HG03103 (cell line): ENCODE measurements at regions not wholly inside any gene's neighbourhood (a gene's known extent, or its start where the extent isn't known, plus 50 kb on each side); places are given as distances from the start of the nearest gene placed in this dataset.

ENCODE experiments used
- ATAC-seq: cut with Tn5 transposase; IDR thresholded peaks from one replicate; pipeline ENCODE4 v1.9.1; 2021; ENCODE audit warnings: low read depth; ENCODE audit not compliant: unreplicated experiment

- no peak for ATAC-seq
These were observed 402.3 kb downstream of the RAB28 start for GRCh38 chr4:13081830-13082229.

GRCh38 chr4:13067077-13067476, 417.1 kb downstream of the RAB28 start:
- no peak for ATAC-seq

GRCh38 chr4:13059019-13059418, 425.1 kb downstream of the RAB28 start:
- ATAC-seq: no peak

- no peak for ATAC-seq
These were observed 427.4 kb downstream of the RAB28 start for GRCh38 chr4:13056630-13057189.

GRCh38 chr4:13054420-13054970, 429.6 kb downstream of the RAB28 start:
- ATAC-seq: no peak

GRCh38 chr4:13047591-13047990, 436.5 kb downstream of the RAB28 start:
- ATAC-seq: no peak

GRCh38 chr4:13036841-13037240, 447.3 kb downstream of the RAB28 start:
- ATAC-seq: no peak

- no peak for ATAC-seq
These were observed 451.2 kb downstream of the RAB28 start for GRCh38 chr4:13032936-13033335.

GRCh38 chr4:13024147-13025105, 459.7 kb downstream of the RAB28 start:
- no peak for ATAC-seq

GRCh38 chr4:13007802-13008470, 476.2 kb downstream of the RAB28 start:
- no peak for ATAC-seq

- ATAC-seq: no peak
These were observed 490.2 kb downstream of the RAB28 start for GRCh38 chr4:12993923-12994322.

GRCh38 chr4:12987284-12987683, 496.9 kb downstream of the RAB28 start:
- no peak for ATAC-seq

GRCh38 chr4:12979797-12980196, 504.3 kb downstream of the RAB28 start:
- ATAC-seq: no peak

GRCh38 chr4:12978310-12978709, 505.8 kb downstream of the RAB28 start:
- ATAC-seq: no peak

GRCh38 chr4:12975511-12975910, 508.6 kb downstream of the RAB28 start:
- ATAC-seq: no peak

- no peak for ATAC-seq
These were observed 510.6 kb downstream of the RAB28 start for GRCh38 chr4:12973522-12973921.

- ATAC-seq: no peak
These were observed 515.8 kb downstream of the RAB28 start for GRCh38 chr4:12968345-12968744.

- no peak for ATAC-seq
These were observed 517.4 kb downstream of the RAB28 start for GRCh38 chr4:12966726-12967125.

GRCh38 chr4:12965334-12965733, 518.8 kb downstream of the RAB28 start:
- ATAC-seq: no peak

- ATAC-seq: no peak
These were observed 520.2 kb downstream of the RAB28 start for GRCh38 chr4:12963912-12964311.

- no peak for ATAC-seq
These were observed 520.8 kb downstream of the RAB28 start for GRCh38 chr4:12963291-12963690.
